Kidney epithelial cell (primary cell): ENCODE measurements at regions not wholly inside any gene's neighbourhood (a gene's known extent, or its start where the extent isn't known, plus 50 kb on each side); places are given as distances from the start of the nearest gene placed in this dataset.

Experiments used
- DNase-seq: peaks from one replicate; pipeline ENCODE4 v3.0.0-alpha.2; 2010; ENCODE audit warnings: low read depth
- H3K27me3 ChIP-seq: 2 replicates; pipeline ENCODE4 v1.6.0; 2011; ENCODE audit warnings: low read length; ENCODE audit not compliant: control insufficient read depth, insufficient read depth
- H3K36me3 ChIP-seq: 2 replicates; pipeline ENCODE4 v1.5.1; 2011; ENCODE audit warnings: low read length; ENCODE audit not compliant: control insufficient read depth, insufficient read depth
- H3K4me3 ChIP-seq: 2 replicates; pipeline ENCODE4 v1.5.1; 2011; ENCODE audit warnings: low read depth, mild to moderate bottlenecking, control low read depth, low read length
- TF ChIP-seq, protein P1 (sequence below): IDR thresholded peaks from 2 replicates; pipeline ENCODE4 v1.5.1; 2011; ENCODE audit warnings: mild to moderate bottlenecking, moderate library complexity, low read length, control low read depth, inconsistent platforms; ENCODE audit not compliant: insufficient read depth, poor library complexity, severe bottlenecking

GRCh38 chr6:128720891-128721290 lies 162.0 kb upstream of the LAMA2 start:
- no peak for DNase-seq
- TF ChIP-seq, protein P1, sequence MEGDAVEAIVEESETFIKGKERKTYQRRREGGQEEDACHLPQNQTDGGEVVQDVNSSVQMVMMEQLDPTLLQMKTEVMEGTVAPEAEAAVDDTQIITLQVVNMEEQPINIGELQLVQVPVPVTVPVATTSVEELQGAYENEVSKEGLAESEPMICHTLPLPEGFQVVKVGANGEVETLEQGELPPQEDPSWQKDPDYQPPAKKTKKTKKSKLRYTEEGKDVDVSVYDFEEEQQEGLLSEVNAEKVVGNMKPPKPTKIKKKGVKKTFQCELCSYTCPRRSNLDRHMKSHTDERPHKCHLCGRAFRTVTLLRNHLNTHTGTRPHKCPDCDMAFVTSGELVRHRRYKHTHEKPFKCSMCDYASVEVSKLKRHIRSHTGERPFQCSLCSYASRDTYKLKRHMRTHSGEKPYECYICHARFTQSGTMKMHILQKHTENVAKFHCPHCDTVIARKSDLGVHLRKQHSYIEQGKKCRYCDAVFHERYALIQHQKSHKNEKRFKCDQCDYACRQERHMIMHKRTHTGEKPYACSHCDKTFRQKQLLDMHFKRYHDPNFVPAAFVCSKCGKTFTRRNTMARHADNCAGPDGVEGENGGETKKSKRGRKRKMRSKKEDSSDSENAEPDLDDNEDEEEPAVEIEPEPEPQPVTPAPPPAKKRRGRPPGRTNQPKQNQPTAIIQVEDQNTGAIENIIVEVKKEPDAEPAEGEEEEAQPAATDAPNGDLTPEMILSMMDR = no peak
- H3K36me3 ChIP-seq = no peaks in the 10 kb centered on the region
- no peak overlapping the region for H3K4me3 ChIP-seq
- H3K27me3 ChIP-seq = no peaks in the 10 kb centered on the region

DNA sequence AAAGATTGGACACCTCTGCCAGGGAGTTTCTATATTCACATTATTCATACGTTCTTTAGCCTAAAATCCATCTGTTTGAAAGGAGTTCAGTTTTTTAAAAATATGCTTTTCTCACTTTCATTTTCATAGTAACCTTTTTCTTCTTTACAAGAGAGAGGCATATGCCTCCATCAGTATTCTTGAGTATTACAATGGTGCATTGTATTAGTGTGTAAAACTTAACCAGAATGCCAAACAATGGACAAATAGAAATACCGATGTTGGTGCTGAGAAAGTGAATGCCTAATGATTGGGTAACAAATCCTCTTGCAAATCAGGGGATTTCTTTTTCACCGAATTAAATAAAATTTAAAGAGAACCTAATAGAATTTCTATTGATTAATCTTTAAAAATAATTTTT lies 163.2 kb upstream of the LAMA2 start:
- DNase-seq = no peak
- H3K36me3 ChIP-seq = no peaks in the 10 kb centered on the region
- H3K27me3 ChIP-seq = no peaks in the 10 kb centered on the region
- no peak overlapping the region for H3K4me3 ChIP-seq
- TF ChIP-seq, protein P1 = no peak

- no peak overlapping the region for H3K4me3 ChIP-seq
- H3K27me3 ChIP-seq = no peaks in the 10 kb centered on the region
- DNase-seq = no peak
- no peaks in the 10 kb centered on the region for H3K36me3 ChIP-seq
- TF ChIP-seq, protein P1 = no peak
These were observed 169.5 kb upstream of the LAMA2 start for GRCh38 chr6:128713461-128713860.

DNA sequence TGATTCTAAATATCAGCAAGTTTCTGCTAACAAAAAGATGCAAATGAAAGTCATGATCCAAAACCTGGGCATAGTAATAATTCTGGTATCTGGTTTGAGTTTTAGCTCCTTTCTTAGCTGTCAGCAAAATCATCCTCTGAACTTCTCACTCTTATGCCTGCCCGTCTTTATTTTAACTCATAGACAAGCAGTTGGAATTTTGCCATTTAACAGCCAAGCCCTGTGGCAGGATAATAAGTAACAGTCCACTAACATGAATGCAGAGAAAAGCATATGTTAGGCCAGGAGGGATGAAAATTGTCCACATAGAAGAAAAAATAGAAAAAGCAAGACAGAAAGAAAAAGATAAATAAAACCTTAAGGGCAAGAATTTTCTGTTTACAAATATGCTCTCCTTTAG lies 170.0 kb upstream of the LAMA2 start:
- DNase-seq = no peak
- TF ChIP-seq, protein P1 = no peak
- H3K4me3 ChIP-seq = no peak overlapping the region
- no peaks in the 10 kb centered on the region for H3K36me3 ChIP-seq
- no peaks in the 10 kb centered on the region for H3K27me3 ChIP-seq

DNA sequence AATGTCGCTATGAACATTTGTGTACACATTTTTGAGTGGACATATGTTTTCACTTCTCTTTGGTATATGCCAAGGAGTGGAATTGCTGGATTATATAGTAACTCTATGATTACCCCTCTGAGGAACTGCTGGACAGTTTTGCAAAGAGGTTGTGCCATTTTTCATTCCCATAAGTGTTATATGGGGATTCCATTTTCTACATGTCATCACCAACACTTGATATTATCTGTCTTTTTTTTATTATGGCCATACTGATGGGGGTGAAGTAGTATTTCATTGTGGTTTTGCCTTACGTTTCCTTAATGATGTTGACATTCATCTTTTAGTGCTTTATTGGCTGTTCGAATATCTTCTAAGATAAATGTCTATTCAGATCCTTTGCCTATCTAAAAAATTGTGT lies 171.8 kb upstream of the LAMA2 start:
- Histone ChIP-seq H3K27me3 (no peaks in the 10 kb centered on the region), H3K36me3 (no peaks in the 10 kb centered on the region), H3K4me3 (no peak overlapping the region)
- TF ChIP-seq, protein P1 = no peak
- no peak for DNase-seq

DNA sequence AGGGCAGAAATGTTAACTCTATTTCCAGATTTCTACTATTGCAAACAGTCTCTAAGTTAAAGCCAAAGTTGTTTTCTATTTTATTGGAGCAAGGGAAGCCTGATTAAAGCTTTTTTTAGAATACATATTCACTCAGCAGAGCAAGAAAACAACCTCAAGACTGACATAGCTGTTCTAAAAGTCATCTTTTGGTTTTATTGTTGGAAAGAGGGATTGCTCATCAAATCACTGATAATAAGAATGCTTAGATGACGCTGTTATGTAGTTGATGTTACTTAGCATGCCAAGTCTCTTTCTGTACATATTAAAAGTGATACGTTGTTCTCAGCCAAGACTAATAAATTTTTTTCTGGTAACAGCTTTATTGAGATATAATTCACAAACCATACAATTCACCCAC lies 172.6 kb upstream of the LAMA2 start:
- TF ChIP-seq, protein P1 = no peak
- no peak for DNase-seq
- Histone ChIP-seq H3K4me3 (no peak overlapping the region), H3K36me3 (no peaks in the 10 kb centered on the region), H3K27me3 (no peaks in the 10 kb centered on the region)
